22Rv1 (cell line): ENCODE measurements at regions not wholly inside any gene's neighbourhood (a gene's known extent, or its start where the extent isn't known, plus 50 kb on each side); places are given as distances from the start of the nearest gene placed in this dataset.

Experiments used
- CTCF ChIP-seq: fragments of 450-650 bp; IDR thresholded peaks from 2 replicates; pipeline ENCODE4 v1.5.1; 2017; ENCODE audit warnings: mild to moderate bottlenecking
- ZFX ChIP-seq: fragments of 450-650 bp; IDR thresholded peaks from 2 replicates; pipeline ENCODE4 v1.6.1; 2017; ENCODE audit warnings: antibody characterized with exemption, borderline replicate concordance

GRCh38 chr6:138600261-138600660, 101.0 kb upstream of the NHSL1 start:
- TF ChIP-seq CTCF: no peak
- TF ChIP-seq ZFX: no peak
